HEK293T (cell line): ENCODE measurements at regions not wholly inside any gene's neighbourhood (a gene's known extent, or its start where the extent isn't known, plus 50 kb on each side); places are given as distances from the start of the nearest gene placed in this dataset.

Experiments
- CTCF ChIA-PET: fragments of 350-600 bp; formaldehyde crosslinking; extraction: SDS; loops from one replicate; lab custom pipeline; 2021; ENCODE audit warnings: antibody characterized with exemption, inconsistent platforms; lab: Yijun Ruan, JAX
- POLR2A ChIA-PET: fragments of 350-600 bp; formaldehyde crosslinking; extraction: SDS; loops from one replicate; lab custom pipeline; 2020; ENCODE audit warnings: antibody characterized with exemption, inconsistent platforms; lab: Yijun Ruan, JAX
- DNase-seq: peaks from one replicate; pipeline ENCODE4 v3.0.0; 2012; ENCODE audit warnings: mixed read lengths; ENCODE audit errors: extremely low spot score
- ARNT ChIP-seq: fragments of 450-650 bp; IDR thresholded peaks from 2 replicates; pipeline ENCODE4 v1.6.1; 2017; ENCODE audit warnings: mild to moderate bottlenecking
- BHLHE40 ChIP-seq: fragments of 450-650 bp; IDR thresholded peaks from 2 replicates; pipeline ENCODE4 v1.6.1; 2016; ENCODE audit warnings: mild to moderate bottlenecking, moderate library complexity, borderline replicate concordance
- CTBP1 ChIP-seq: fragments of 450-650 bp; IDR thresholded peaks from 2 replicates; pipeline ENCODE4 v1.6.1; 2016; ENCODE audit warnings: borderline replicate concordance
- ELF4 ChIP-seq: fragments of 450-650 bp; IDR thresholded peaks from 2 replicates; pipeline ENCODE4 v1.6.1; 2017; ENCODE audit warnings: antibody characterized with exemption
- FOXA1 ChIP-seq: fragments of 450-650 bp; IDR thresholded peaks from 2 replicates; pipeline ENCODE4 v1.6.1; 2016; ENCODE audit warnings: mild to moderate bottlenecking
- FOXK2 ChIP-seq: fragments of 450-650 bp; IDR thresholded peaks from 2 replicates; pipeline ENCODE4 v1.6.1; 2016; ENCODE audit warnings: mild to moderate bottlenecking
- FOXM1 ChIP-seq: fragments of 450-650 bp; IDR thresholded peaks from 2 replicates; pipeline ENCODE4 v1.6.1; 2017; ENCODE audit warnings: mild to moderate bottlenecking, borderline replicate concordance
- HDGF ChIP-seq: fragments of 450-650 bp; IDR thresholded peaks from 2 replicates; pipeline ENCODE4 v1.6.1; 2017; ENCODE audit warnings: antibody characterized with exemption, borderline replicate concordance
- L3MBTL2 ChIP-seq: fragments of 450-650 bp; conservative IDR thresholded peaks from 2 replicates; pipeline ENCODE4 v1.6.1; 2016; ENCODE audit warnings: mild to moderate bottlenecking
- LEF1 ChIP-seq: fragments of 450-650 bp; IDR thresholded peaks from 2 replicates; pipeline ENCODE4 v1.6.1; 2017; ENCODE audit warnings: mild to moderate bottlenecking, borderline replicate concordance
- NFRKB ChIP-seq: fragments of 450-650 bp; IDR thresholded peaks from 2 replicates; pipeline ENCODE4 v1.6.1; 2016; ENCODE audit warnings: mild to moderate bottlenecking, moderate library complexity
- PKNOX1 ChIP-seq: fragments of 450-650 bp; IDR thresholded peaks from 2 replicates; pipeline ENCODE4 v1.6.1; 2016
- SP1 ChIP-seq: fragments of 450-650 bp; IDR thresholded peaks from 2 replicates; pipeline ENCODE4 v1.6.1; 2017
- SUZ12 ChIP-seq: fragments of 450-650 bp; IDR thresholded peaks from 2 replicates; pipeline ENCODE4 v1.6.1; 2016; ENCODE audit warnings: mild to moderate bottlenecking
- TARDBP ChIP-seq: fragments of 450-650 bp; IDR thresholded peaks from 2 replicates; pipeline ENCODE4 v1.6.1; 2016
- ZNF384 ChIP-seq: fragments of 450-650 bp; IDR thresholded peaks from 2 replicates; pipeline ENCODE4 v1.6.1; 2016

GRCh38 chr13:74912898-74913297, 569.1 kb downstream of the TBC1D4 start:
- POLR2A ChIA-PET = no interaction called here
- CTCF ChIA-PET = no interaction called here
- TF ChIP-seq LEF1 = no peak
- TF ChIP-seq SP1 = no peak
- DNase-seq = no peak

- POLR2A ChIA-PET = no interaction called here
- CTCF ChIA-PET = no interaction called here
- TF ChIP-seq ELF4 (no peak), LEF1 (no peak), FOXM1 (no peak), BHLHE40 (no peak), TARDBP (no peak), CTBP1 (no peak), PKNOX1 (no peak), FOXK2 (no peak), HDGF (no peak)
- no peak for DNase-seq
Measured at GRCh38 chr13:74910415-74910814, 571.6 kb downstream of the TBC1D4 start.

GRCh38 chr13:74907788-74908187, 574.2 kb downstream of the TBC1D4 start:
- no peak for DNase-seq
- CTCF ChIA-PET = no interaction called here
- POLR2A ChIA-PET = no interaction called here

GRCh38 chr13:74904556-74904955, 577.4 kb downstream of the TBC1D4 start:
- TF ChIP-seq NFRKB (no peak), HDGF (no peak)
- no peak for DNase-seq
- CTCF ChIA-PET = no interaction called here
- POLR2A ChIA-PET = no interaction called here

More at GRCh38 chr13:74907788-74908187, 574.2 kb downstream of the TBC1D4 start:
- no peak for TF ChIP-seq TARDBP
- TF ChIP-seq NFRKB = no peak
- TF ChIP-seq FOXM1 = no peak
- TF ChIP-seq SUZ12 = no peak
- TF ChIP-seq ELF4 = no peak
- TF ChIP-seq FOXA1 = no peak
- TF ChIP-seq ARNT = no peak
- no peak for TF ChIP-seq FOXK2
- TF ChIP-seq PKNOX1 = no peak
- TF ChIP-seq HDGF = no peak
- TF ChIP-seq SP1 = no peak
- TF ChIP-seq BHLHE40 = no peak
- no peak for TF ChIP-seq CTBP1

DNA sequence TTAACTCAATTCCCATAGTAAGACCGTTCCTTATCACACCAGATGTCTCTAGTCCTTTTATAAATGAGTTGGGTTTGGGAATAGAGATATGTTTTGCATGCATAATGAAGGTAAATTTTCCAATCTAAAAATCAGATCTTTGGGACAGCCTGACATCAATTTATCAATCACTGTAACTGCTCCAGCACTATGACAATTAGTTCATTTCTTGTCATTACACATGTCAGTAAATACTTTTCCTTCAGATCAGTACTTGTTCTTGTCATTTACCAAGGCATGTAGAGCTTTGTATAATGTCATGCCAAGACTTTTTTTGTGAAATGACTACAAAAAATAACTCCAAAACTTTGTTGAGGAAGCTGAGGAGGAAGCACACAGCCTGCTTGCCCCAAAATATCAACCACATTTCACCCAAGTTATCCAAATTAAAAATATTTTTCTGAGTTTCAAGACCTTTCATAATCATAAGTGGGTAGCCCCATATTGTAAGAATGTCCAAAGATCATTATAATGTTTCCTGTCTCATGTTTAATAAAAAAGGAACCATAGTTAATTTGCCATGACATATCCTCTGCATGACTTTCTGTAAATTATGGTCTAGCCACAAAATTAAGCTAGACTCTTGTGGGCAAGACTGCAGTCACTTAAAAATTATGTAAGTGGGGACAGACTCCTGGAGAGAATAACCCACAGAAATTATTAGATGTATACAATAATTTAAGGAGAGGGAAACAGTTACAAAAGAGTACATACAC, 586.8 kb downstream of the TBC1D4 start:
- ChIA-PET CTCF (no interaction called here), POLR2A (no interaction called here)
- DNase-seq = no peak
- TF ChIP-seq CTBP1 (no peak), FOXK2 (no peak), PKNOX1 (no peak), ARNT (no peak), FOXM1 (no peak), NFRKB (no peak), ELF4 (no peak), L3MBTL2 (no peak), BHLHE40 (no peak)

GRCh38 chr13:74892096-74892495, 589.9 kb downstream of the TBC1D4 start:
- DNase-seq = no peak
- POLR2A ChIA-PET = no interaction called here
- TF ChIP-seq ELF4 (no peak), ARNT (no peak), SP1 (no peak), NFRKB (no peak), TARDBP (no peak), FOXA1 (no peak), FOXK2 (no peak), CTBP1 (no peak)
- CTCF ChIA-PET = no interaction called here

DNA sequence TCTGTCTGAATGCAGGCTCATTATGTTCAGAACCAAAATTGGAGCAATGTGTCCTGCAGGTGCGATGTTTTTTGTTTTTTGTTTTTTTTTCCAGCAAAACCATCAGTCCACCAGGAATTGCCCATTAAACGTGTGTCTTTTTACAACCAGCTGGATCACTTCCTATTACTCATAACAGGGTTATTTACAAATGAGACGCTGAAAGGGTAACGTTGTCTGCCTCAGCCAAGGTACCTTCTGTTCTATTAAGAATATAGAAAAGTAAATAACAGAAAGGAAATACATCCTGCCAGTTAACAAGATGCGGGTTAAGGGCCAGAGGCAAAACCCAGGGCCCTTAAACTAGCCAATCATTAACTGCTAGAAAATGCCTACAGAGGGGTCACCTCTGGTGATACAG, 590.4 kb downstream of the TBC1D4 start:
- ChIA-PET POLR2A (no interaction called here), CTCF (no interaction called here)
- no peak for DNase-seq
- no peak for TF ChIP-seq BHLHE40
- TF ChIP-seq LEF1 = no peak
- no peak for TF ChIP-seq NFRKB
- TF ChIP-seq ZNF384 = no peak
- no peak for TF ChIP-seq CTBP1
- TF ChIP-seq FOXM1 = no peak
- no peak for TF ChIP-seq PKNOX1
- TF ChIP-seq SP1 = no peak
- TF ChIP-seq HDGF = no peak
- TF ChIP-seq ARNT = no peak
